A673 (cell line): ENCODE measurements at regions not wholly inside any gene's neighbourhood (a gene's known extent, or its start where the extent isn't known, plus 50 kb on each side); places are given as distances from the start of the nearest gene placed in this dataset.

ENCODE experiments used
- BruUV-seq: library from RNA; stranded (reverse); fragments of 400-500 nt; replicated peaks from 2 replicates; lab custom pipeline; 2021; lab: Mats Ljungman, UMichigan
- CTCF ChIA-PET: fragments of 300-600 bp; sonication (Branson Sonifier 250); formaldehyde crosslinking; loops from one replicate; lab custom pipeline; 2022; ENCODE audit warnings: antibody characterized with exemption; lab: Charles Lee
- POLR2A ChIA-PET: fragments of 300-600 bp; sonication (Branson Sonifier 250); formaldehyde crosslinking; loops from one replicate; lab custom pipeline; 2022; ENCODE audit warnings: antibody characterized with exemption; ENCODE audit not compliant: low non-redundant PET; lab: Charles Lee
- DNase-seq: peaks from one replicate; pipeline ENCODE4 v3.0.0-alpha.2; 2015; ENCODE audit warnings: low spot score
- H3K27ac ChIP-seq: fragments of 200-600 bp; sonication (generic); 2 replicates; pipeline ENCODE4 v1.5.1; 2016; ENCODE audit warnings: mixed run types, low read depth, mild to moderate bottlenecking, mixed read lengths, antibody characterized with exemption, low read length; ENCODE audit not compliant: poor library complexity, severe bottlenecking
- H3K27me3 ChIP-seq: fragments of 200-600 bp; sonication (generic); replicated peaks from 2 replicates; pipeline ENCODE4 v1.6.1; 2017; ENCODE audit warnings: mixed run types, low read depth, mild to moderate bottlenecking, mixed read lengths, antibody characterized with exemption, low read length; ENCODE audit not compliant: insufficient read depth, poor library complexity
- H3K36me3 ChIP-seq: fragments of 200-600 bp; sonication (generic); 2 replicates; pipeline ENCODE4 v1.6.1; 2016; ENCODE audit warnings: mixed run types, mild to moderate bottlenecking, mixed read lengths, antibody characterized with exemption, low read length; ENCODE audit not compliant: insufficient read depth, poor library complexity, severe bottlenecking
- H3K4me1 ChIP-seq: fragments of 200-600 bp; sonication (generic); 2 replicates; pipeline ENCODE4 v1.6.1; 2017; ENCODE audit warnings: mixed run types, mild to moderate bottlenecking, mixed read lengths, antibody characterized with exemption, low read length; ENCODE audit not compliant: insufficient read depth, poor library complexity, severe bottlenecking
- H3K4me3 ChIP-seq: fragments of 200-600 bp; sonication (generic); 2 replicates; pipeline ENCODE4 v1.5.1; 2016; ENCODE audit warnings: low read depth, mixed run types, mild to moderate bottlenecking, mixed read lengths, low read length; ENCODE audit not compliant: poor library complexity, severe bottlenecking
- H3K9me3 ChIP-seq: fragments of 200-600 bp; sonication (generic); 2 replicates; pipeline ENCODE4 v1.6.1; 2016; ENCODE audit warnings: mixed run types, low read depth, mild to moderate bottlenecking, mixed read lengths, antibody characterized with exemption, low read length; ENCODE audit not compliant: poor library complexity, severe bottlenecking
- EZH2 ChIP-seq: fragments of 200-600 bp; sonication (generic); IDR thresholded peaks from 2 replicates; pipeline ENCODE4 v1.6.1; 2017; ENCODE audit warnings: borderline replicate concordance, low read depth, mild to moderate bottlenecking, mixed read lengths, antibody characterized with exemption, low read length; ENCODE audit not compliant: poor library complexity, severe bottlenecking
- intact Hi-C: fragments of 100-400 bp; cut with micrococcal nuclease; formaldehyde crosslinking; loops from one replicate; pipeline ENCODE4 v1.10.0; 2022; ENCODE audit not compliant: unreplicated experiment
- TF ChIP-seq, protein P1 (sequence below): fragments of 300-800, 200-600 bp; sonication (generic); conservative IDR thresholded peaks from 2 replicates; pipeline ENCODE4 v1.5.1; 2017; ENCODE audit warnings: low read depth, mild to moderate bottlenecking, antibody characterized with exemption, low read length, moderate library complexity, mixed read lengths

DNA sequence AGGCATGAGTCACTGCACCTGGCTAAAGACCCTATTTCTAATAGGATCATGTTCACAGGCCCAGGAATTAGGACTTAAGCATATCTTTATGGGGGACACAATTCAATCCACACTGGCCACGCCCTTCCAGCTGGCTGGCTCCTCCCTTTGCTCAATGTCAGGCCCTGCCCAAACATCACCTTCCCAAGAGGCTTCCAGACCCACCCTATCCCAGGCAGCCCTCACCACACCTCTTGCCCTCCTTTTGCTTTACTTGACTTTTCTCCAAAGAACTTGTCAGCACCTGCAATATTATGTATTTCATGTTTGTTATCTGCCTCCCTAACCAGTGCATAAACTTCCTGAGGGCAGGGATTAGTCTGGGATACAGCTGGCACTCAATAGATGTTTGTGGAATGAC, 109.6 kb upstream of the CDH5 start:
- DNase-seq: no peak
- no peak overlapping the region for H3K4me3 ChIP-seq
- TF ChIP-seq, protein P1, sequence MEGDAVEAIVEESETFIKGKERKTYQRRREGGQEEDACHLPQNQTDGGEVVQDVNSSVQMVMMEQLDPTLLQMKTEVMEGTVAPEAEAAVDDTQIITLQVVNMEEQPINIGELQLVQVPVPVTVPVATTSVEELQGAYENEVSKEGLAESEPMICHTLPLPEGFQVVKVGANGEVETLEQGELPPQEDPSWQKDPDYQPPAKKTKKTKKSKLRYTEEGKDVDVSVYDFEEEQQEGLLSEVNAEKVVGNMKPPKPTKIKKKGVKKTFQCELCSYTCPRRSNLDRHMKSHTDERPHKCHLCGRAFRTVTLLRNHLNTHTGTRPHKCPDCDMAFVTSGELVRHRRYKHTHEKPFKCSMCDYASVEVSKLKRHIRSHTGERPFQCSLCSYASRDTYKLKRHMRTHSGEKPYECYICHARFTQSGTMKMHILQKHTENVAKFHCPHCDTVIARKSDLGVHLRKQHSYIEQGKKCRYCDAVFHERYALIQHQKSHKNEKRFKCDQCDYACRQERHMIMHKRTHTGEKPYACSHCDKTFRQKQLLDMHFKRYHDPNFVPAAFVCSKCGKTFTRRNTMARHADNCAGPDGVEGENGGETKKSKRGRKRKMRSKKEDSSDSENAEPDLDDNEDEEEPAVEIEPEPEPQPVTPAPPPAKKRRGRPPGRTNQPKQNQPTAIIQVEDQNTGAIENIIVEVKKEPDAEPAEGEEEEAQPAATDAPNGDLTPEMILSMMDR: no peak
- no peak for TF ChIP-seq EZH2
- H3K27me3 ChIP-seq: no peaks in the 10 kb centered on the region
- H3K36me3 ChIP-seq: no peaks in the 10 kb centered on the region
- CTCF ChIA-PET: no interaction called here
- H3K9me3 ChIP-seq: no peaks in the 10 kb centered on the region
- POLR2A ChIA-PET: no interaction called here
- H3K4me1 ChIP-seq: no peaks in the 10 kb centered on the region
- intact Hi-C loops: no loop called here
- BruUV-seq: no TSS peak
- no peak overlapping the region for H3K27ac ChIP-seq

DNA sequence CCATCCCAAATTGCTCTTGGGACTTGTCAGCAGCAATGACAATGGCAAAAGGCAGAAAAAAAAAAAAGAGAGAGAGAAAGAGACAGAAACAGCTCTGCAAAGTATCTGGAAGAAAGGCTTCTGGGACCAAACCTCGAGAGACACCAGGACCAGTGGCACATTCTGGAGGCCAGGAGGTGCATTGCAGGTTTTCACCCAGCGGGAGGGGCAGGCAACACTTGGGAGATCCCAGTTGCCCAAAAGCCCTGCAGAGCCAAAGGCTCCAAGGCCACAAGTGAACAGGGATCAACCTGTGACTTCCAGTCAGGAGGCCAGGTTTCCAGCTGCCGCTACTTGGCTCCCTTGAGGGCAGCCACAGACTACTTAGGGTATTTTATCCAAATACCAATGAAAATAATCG, 110.8 kb upstream of the CDH5 start:
- H3K9me3 ChIP-seq: no peaks in the 10 kb centered on the region
- H3K36me3 ChIP-seq: no peaks in the 10 kb centered on the region
- TF ChIP-seq, protein P1: no peak
- TF ChIP-seq EZH2: no peak
- H3K4me3 ChIP-seq: no peak overlapping the region
- no peaks in the 10 kb centered on the region for H3K4me1 ChIP-seq
- CTCF ChIA-PET: no interaction called here
- BruUV-seq: no TSS peak
- H3K27me3 ChIP-seq: no peaks in the 10 kb centered on the region
- DNase-seq: no peak
- no peak overlapping the region for H3K27ac ChIP-seq
- intact Hi-C loops: no loop called here
- POLR2A ChIA-PET: no interaction called here

DNA sequence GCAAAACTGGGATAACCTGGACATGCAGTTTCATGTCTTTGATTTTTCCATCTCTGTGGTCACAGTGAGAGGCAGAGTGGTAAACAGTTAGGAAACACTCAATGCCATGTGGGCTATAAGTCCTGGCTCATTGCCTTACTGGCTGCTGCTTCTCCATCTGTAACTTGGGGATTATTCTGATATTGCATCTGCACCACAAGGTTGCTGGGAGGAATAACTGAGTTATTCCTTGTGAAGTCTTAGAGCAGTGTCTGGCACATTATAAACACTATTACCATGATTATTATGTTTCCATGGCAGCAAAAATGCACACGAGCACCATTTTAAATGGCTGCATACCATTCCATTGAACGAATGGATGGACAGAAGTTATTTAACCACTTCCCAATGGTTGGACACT, 111.7 kb upstream of the CDH5 start:
- POLR2A ChIA-PET: no interaction called here
- TF ChIP-seq EZH2: no peak
- TF ChIP-seq, protein P1: no peak
- Histone ChIP-seq H3K9me3 (no peaks in the 10 kb centered on the region), H3K27ac (no peak overlapping the region), H3K4me3 (no peak overlapping the region), H3K4me1 (no peaks in the 10 kb centered on the region), H3K27me3 (no peaks in the 10 kb centered on the region), H3K36me3 (no peaks in the 10 kb centered on the region)
- intact Hi-C loops: no loop called here
- CTCF ChIA-PET: no interaction called here
- BruUV-seq: no TSS peak
- DNase-seq: no peak
